Lower leg skin (tissue), 3 donors: ENCODE measurements at regions not wholly inside any gene's neighbourhood (a gene's known extent, or its start where the extent isn't known, plus 50 kb on each side); places are given as distances from the start of the nearest gene placed in this dataset.

ENCODE experiments used
- POLR2A ChIP-seq, 2 donors: fragments of 450-650 bp; IDR thresholded peaks; one replicate each; pipeline ENCODE4 v1.6.1; 2016 to 2017; ENCODE audit warnings: antibody characterized with exemption in 2 of 2, mild to moderate bottlenecking in 1 of 2, moderate library complexity in 1 of 2
- TF ChIP-seq, protein P1 (sequence below), 3 donors: fragments of 450-650 bp; IDR thresholded peaks; one replicate each; pipeline ENCODE4 v1.5.1; 2016; ENCODE audit warnings: antibody characterized with exemption in 3 of 3, mild to moderate bottlenecking in 3 of 3, moderate library complexity in 2 of 3

DNA sequence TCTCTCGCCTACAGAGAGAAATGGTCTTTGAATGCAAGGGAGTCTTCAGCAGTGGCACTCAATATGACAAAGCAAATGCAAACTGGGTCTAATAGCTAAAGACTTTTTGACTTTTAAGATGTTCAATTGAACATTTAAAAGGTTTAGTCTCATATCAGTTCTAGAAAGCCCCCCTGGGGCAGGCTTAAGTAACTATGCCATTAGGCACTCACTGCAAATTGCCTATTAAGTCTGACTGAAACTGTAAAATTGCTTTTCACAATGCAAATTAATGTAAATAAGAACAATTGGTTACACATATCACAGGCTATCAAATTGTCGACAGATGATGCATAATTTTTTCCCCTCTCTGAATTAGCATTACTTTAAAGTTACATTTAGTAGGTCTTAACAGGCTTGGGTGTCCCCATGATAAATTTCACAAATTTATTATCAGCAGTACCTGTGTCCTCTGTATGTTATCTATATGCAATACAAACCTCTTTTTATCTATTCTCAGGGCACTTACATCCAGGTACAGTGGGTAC is 329.1 kb downstream of the LRRIQ3 start:
- TF ChIP-seq, protein P1, sequence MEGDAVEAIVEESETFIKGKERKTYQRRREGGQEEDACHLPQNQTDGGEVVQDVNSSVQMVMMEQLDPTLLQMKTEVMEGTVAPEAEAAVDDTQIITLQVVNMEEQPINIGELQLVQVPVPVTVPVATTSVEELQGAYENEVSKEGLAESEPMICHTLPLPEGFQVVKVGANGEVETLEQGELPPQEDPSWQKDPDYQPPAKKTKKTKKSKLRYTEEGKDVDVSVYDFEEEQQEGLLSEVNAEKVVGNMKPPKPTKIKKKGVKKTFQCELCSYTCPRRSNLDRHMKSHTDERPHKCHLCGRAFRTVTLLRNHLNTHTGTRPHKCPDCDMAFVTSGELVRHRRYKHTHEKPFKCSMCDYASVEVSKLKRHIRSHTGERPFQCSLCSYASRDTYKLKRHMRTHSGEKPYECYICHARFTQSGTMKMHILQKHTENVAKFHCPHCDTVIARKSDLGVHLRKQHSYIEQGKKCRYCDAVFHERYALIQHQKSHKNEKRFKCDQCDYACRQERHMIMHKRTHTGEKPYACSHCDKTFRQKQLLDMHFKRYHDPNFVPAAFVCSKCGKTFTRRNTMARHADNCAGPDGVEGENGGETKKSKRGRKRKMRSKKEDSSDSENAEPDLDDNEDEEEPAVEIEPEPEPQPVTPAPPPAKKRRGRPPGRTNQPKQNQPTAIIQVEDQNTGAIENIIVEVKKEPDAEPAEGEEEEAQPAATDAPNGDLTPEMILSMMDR (IDR thresholded peaks at IDR 0.05): no peak
- TF ChIP-seq POLR2A (IDR thresholded peaks at IDR 0.05): no peak
